GM23248 (cell line): ENCODE measurements at regions not wholly inside any gene's neighbourhood (a gene's known extent, or its start where the extent isn't known, plus 50 kb on each side); places are given as distances from the start of the nearest gene placed in this dataset.

Experiments
- EZH2 ChIP-seq: fragments of 200-600 bp; sonication (generic); IDR thresholded peaks from 2 replicates; pipeline ENCODE4 v1.6.1; 2018; ENCODE audit warnings: antibody characterized with exemption, mild to moderate bottlenecking; ENCODE audit not compliant: insufficient read depth, poor library complexity, severe bottlenecking
- EZH2phosphoT487 ChIP-seq: fragments of 200-600 bp; sonication (generic); IDR thresholded peaks from 2 replicates; pipeline ENCODE4 v1.6.1; 2018; ENCODE audit warnings: antibody characterized with exemption, moderate library complexity, mild to moderate bottlenecking, low read depth; ENCODE audit not compliant: insufficient read depth

DNA sequence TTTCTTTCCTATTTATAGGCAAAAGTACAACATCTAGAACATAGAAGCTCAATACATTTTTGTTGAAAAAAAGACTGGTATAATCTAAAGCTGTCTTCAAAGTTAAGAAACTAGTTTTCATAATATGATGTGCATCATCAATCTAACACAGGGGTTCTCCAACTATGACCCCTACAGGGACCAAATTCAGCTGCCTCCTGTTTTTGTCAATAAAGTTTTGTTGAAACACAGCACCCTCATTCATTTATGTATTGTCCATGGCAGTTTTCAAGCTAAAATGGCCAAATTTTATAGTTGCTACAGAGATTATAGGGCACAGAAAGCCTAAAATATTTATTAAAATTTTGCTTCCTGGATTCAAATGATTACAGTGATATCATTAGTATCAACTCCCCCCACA is 452.9 kb downstream of the CCER1 start:
- TF ChIP-seq EZH2 (no peak), EZH2phosphoT487 (no peak)
